HCT116 (cell line): ENCODE measurements at regions not wholly inside any gene's neighbourhood (a gene's known extent, or its start where the extent isn't known, plus 50 kb on each side); places are given as distances from the start of the nearest gene placed in this dataset.

ENCODE experiments used
- ATAC-seq: fragments of 200-7000 bp; cut with Tn5 transposase; 2 replicates; pipeline ENCODE4 v1.9.1; 2020; ENCODE audit warnings: mild to moderate bottlenecking, moderate library complexity
- BruUV-seq: library from RNA; stranded (reverse); fragments of 400-500 nt; replicated peaks from 2 replicates; lab custom pipeline; 2021; lab: Mats Ljungman, UMichigan
- CTCF ChIA-PET: fragments of 300-600 bp; sonication (Branson Sonifier 250); formaldehyde crosslinking; loops from one replicate; lab custom pipeline; 2021; ENCODE audit warnings: antibody characterized with exemption; lab: Charles Lee
- POLR2A ChIA-PET: fragments of 300-600, 350-600 bp; sonication (Branson Sonifier 250); formaldehyde crosslinking; loops from one replicate; lab custom pipeline; 2021; ENCODE audit warnings: antibody characterized with exemption; lab: Charles Lee
- RAD21 ChIA-PET, 2 experiments: fragments of 300-600 bp; sonication (Branson Sonifier 250); formaldehyde crosslinking; loops; one replicate each; lab custom pipeline; 2023; ENCODE audit warnings: low total read pairs in 2 of 2; ENCODE audit not compliant: uncharacterized antibody in 2 of 2, unreplicated experiment in 2 of 2, low non-redundant PET in 1 of 2; lab: Charles Lee
- DNase-seq: peaks from one replicate; pipeline ENCODE4 v3.0.0-alpha.2; 2010; ENCODE audit warnings: low read depth, low spot score
- H2AFZ ChIP-seq: fragments of 200-600 bp; shearing (Covaris generic), sonication (generic); 2 replicates; pipeline ENCODE4 v1.6.1; 2017; ENCODE audit warnings: low read depth, mixed run types, mixed read lengths, antibody characterized with exemption, low read length; ENCODE audit not compliant: poor library complexity, severe bottlenecking
- H3K27ac ChIP-seq: 2 replicates; pipeline ENCODE4 v1.5.1; 2012; ENCODE audit warnings: low read depth, low read length
- H3K27me3 ChIP-seq: fragments of 200-600 bp; sonication (generic); 2 replicates; pipeline ENCODE4 v1.6.1; 2016; ENCODE audit warnings: mixed run types, low read length, mixed read lengths; ENCODE audit not compliant: insufficient read depth
- H3K36me3 ChIP-seq, 2 experiments: fragments of 200-500 bp in 1 of 2; fragments of 200-600 bp in 1 of 2; sonication (Bioruptor generic) in 1 of 2; sonication (generic) in 1 of 2; 2 replicates each; pipeline versions ENCODE4 v1.5.1 to v1.6.1; 2014 to 2016; ENCODE audit warnings: low read length in 2 of 2, inconsistent platforms in 1 of 2, mixed read lengths in 1 of 2, mixed run types in 1 of 2; ENCODE audit not compliant: insufficient read depth in 2 of 2, control insufficient read depth in 1 of 2
- H3K4me1 ChIP-seq, 2 experiments: fragments of 200-600 bp in 1 of 2; sonication (generic) in 1 of 2; 2 replicates each; pipeline versions ENCODE4 v1.5.1 to v1.6.1; 2012 to 2017; ENCODE audit warnings: low read length in 2 of 2, inconsistent platforms in 1 of 2, mild to moderate bottlenecking in 1 of 2, mixed read lengths in 1 of 2, mixed run types in 1 of 2, moderate library complexity in 1 of 2; ENCODE audit not compliant: insufficient read depth in 2 of 2, control insufficient read depth in 1 of 2
- H3K4me2 ChIP-seq: fragments of 200-600 bp; sonication (generic); 2 replicates; pipeline ENCODE4 v1.6.1; 2017; ENCODE audit warnings: mixed run types, low read length, mixed read lengths
- H3K4me3 ChIP-seq, 2 experiments: fragments of 200-600 bp in 1 of 2; sonication (generic) in 1 of 2; replicated peaks in 1 of 2; 2 replicates each; pipeline ENCODE4 v1.5.1; 2011 to 2016; ENCODE audit warnings: low read length in 2 of 2, control low read depth in 1 of 2, low read depth in 1 of 2, mild to moderate bottlenecking in 1 of 2, mixed read lengths in 1 of 2, mixed run types in 1 of 2
- H3K79me2 ChIP-seq: fragments of 200-600 bp; sonication (generic); 2 replicates; pipeline ENCODE4 v1.6.1; 2017; ENCODE audit warnings: mild to moderate bottlenecking, mixed run types, low read length, moderate library complexity, mixed read lengths; ENCODE audit not compliant: insufficient read depth
- H3K9ac ChIP-seq: fragments of 200-600 bp; sonication (generic); 2 replicates; pipeline ENCODE4 v1.6.1; 2016; ENCODE audit warnings: low read length, mixed read lengths
- H3K9me2 ChIP-seq: fragments of 200-600 bp; sonication (generic), shearing (Covaris generic); 2 replicates; pipeline ENCODE4 v1.6.1; 2017; ENCODE audit warnings: mixed run types, mild to moderate bottlenecking, moderate library complexity; ENCODE audit not compliant: insufficient read depth
- H3K9me3 ChIP-seq, 2 experiments: fragments of 200-500 bp in 1 of 2; fragments of 200-600 bp in 1 of 2; sonication (Bioruptor generic) in 1 of 2; sonication (generic) in 1 of 2; 2 replicates each; pipeline ENCODE4 v1.6.1; 2014 to 2017; ENCODE audit warnings: low read length in 2 of 2, mixed read lengths in 2 of 2, inconsistent platforms in 1 of 2, low read depth in 1 of 2, mild to moderate bottlenecking in 1 of 2, mixed run types in 1 of 2, moderate library complexity in 1 of 2; ENCODE audit not compliant: control insufficient read depth in 1 of 2, insufficient read depth in 1 of 2
- H4K20me1 ChIP-seq: fragments of 200-600 bp; sonication (generic), shearing (Covaris generic); 2 replicates; pipeline ENCODE4 v1.6.1; 2017; ENCODE audit warnings: mixed run types, mild to moderate bottlenecking, moderate library complexity; ENCODE audit not compliant: insufficient read depth
- CBX3 ChIP-seq: IDR thresholded peaks from 2 replicates; pipeline ENCODE4 v1.6.1; 2012; ENCODE audit warnings: low read depth
- ELF1 ChIP-seq: IDR thresholded peaks from 2 replicates; pipeline ENCODE4 v1.6.1; 2012; ENCODE audit warnings: low read depth, borderline replicate concordance
- EZH2phosphoT487 ChIP-seq: fragments of 200-600 bp; IDR thresholded peaks from 2 replicates; pipeline ENCODE4 v1.6.1; 2018; ENCODE audit warnings: antibody characterized with exemption, borderline replicate concordance
- JUND ChIP-seq: IDR thresholded peaks from 2 replicates; pipeline ENCODE4 v1.6.1; 2012
- POLR2A ChIP-seq: IDR thresholded peaks from 2 replicates; pipeline ENCODE4 v1.7.0; 2011; ENCODE audit warnings: borderline replicate concordance; ENCODE audit not compliant: insufficient read depth, insufficient read length; ENCODE audit errors: extremely low read depth
- RAD21 ChIP-seq: IDR thresholded peaks from 2 replicates; pipeline ENCODE4 v1.6.1; 2012; ENCODE audit warnings: low read depth, mild to moderate bottlenecking
- SRF ChIP-seq: IDR thresholded peaks from 2 replicates; pipeline ENCODE4 v1.6.1; 2012; ENCODE audit warnings: low read depth
- YY1 ChIP-seq: IDR thresholded peaks from 2 replicates; pipeline ENCODE4 v1.6.1; 2011; ENCODE audit warnings: low read length, low read depth, moderate library complexity, mild to moderate bottlenecking; ENCODE audit not compliant: insufficient replicate concordance; ENCODE audit errors: extremely low read depth
- ZBTB33 ChIP-seq: IDR thresholded peaks from 2 replicates; pipeline ENCODE4 v1.6.1; 2011; ENCODE audit warnings: mild to moderate bottlenecking, low read length, moderate library complexity; ENCODE audit not compliant: insufficient replicate concordance; ENCODE audit errors: extremely low read depth
- intact Hi-C: fragments of 100-400 bp; cut with micrococcal nuclease; formaldehyde crosslinking; loops from 2 replicates; pipeline ENCODE4 v1.10.0; 2022
- TF ChIP-seq, protein P1 (sequence below): IDR thresholded peaks from 2 replicates; pipeline ENCODE4 v1.6.1; 2012; ENCODE audit warnings: low read depth

DNA sequence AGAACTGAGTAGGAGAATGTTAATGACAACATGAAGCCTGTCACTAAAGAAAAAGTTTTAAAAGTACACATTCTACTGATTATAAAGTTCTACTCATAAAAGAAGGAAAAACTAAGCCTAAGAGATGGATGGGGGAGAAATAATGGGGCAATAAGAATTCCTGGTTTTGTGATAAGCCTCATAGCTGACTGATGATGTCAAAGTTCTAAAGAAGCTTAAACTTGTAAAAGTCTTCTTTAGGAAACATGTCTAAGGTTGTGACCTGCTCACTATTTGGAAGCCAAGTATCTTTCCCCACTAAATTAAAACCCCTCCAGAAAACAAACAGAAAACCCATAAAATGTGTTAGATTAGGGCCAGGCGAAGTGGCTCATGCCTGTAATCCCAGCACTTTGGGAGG is 232.9 kb upstream of the GIMD1 start:
- no peaks in the 10 kb centered on the region for H3K36me3 ChIP-seq
- no peak overlapping the region for H3K9ac ChIP-seq
- TF ChIP-seq, protein P1, sequence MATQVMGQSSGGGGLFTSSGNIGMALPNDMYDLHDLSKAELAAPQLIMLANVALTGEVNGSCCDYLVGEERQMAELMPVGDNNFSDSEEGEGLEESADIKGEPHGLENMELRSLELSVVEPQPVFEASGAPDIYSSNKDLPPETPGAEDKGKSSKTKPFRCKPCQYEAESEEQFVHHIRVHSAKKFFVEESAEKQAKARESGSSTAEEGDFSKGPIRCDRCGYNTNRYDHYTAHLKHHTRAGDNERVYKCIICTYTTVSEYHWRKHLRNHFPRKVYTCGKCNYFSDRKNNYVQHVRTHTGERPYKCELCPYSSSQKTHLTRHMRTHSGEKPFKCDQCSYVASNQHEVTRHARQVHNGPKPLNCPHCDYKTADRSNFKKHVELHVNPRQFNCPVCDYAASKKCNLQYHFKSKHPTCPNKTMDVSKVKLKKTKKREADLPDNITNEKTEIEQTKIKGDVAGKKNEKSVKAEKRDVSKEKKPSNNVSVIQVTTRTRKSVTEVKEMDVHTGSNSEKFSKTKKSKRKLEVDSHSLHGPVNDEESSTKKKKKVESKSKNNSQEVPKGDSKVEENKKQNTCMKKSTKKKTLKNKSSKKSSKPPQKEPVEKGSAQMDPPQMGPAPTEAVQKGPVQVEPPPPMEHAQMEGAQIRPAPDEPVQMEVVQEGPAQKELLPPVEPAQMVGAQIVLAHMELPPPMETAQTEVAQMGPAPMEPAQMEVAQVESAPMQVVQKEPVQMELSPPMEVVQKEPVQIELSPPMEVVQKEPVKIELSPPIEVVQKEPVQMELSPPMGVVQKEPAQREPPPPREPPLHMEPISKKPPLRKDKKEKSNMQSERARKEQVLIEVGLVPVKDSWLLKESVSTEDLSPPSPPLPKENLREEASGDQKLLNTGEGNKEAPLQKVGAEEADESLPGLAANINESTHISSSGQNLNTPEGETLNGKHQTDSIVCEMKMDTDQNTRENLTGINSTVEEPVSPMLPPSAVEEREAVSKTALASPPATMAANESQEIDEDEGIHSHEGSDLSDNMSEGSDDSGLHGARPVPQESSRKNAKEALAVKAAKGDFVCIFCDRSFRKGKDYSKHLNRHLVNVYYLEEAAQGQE = no peak
- TF ChIP-seq EZH2phosphoT487 = no peak
- no peak for TF ChIP-seq RAD21
- TF ChIP-seq JUND = no peak
- no peak for TF ChIP-seq ZBTB33
- no peak for TF ChIP-seq YY1
- TF ChIP-seq POLR2A = no peak
- no peak for TF ChIP-seq CBX3
- no peak for TF ChIP-seq ELF1
- TF ChIP-seq SRF = no peak
- no peaks in the 10 kb centered on the region for H3K4me1 ChIP-seq
- ATAC-seq = no peak
- intact Hi-C loops = no loop called here
- no TSS peak for BruUV-seq
- no peak overlapping the region for H3K4me2 ChIP-seq
- H4K20me1 ChIP-seq = no peaks in the 10 kb centered on the region
- H3K27me3 ChIP-seq = no peaks in the 10 kb centered on the region
- ChIA-PET RAD21 (no interaction called here), CTCF (no interaction called here), POLR2A (no interaction called here)
- H3K27ac ChIP-seq = no peak overlapping the region
- DNase-seq = no peak
- no peaks in the 10 kb centered on the region for H3K9me2 ChIP-seq
- H3K9me3 ChIP-seq = no peaks in the 10 kb centered on the region
- H3K79me2 ChIP-seq = no peaks in the 10 kb centered on the region
- H2AFZ ChIP-seq = no peak overlapping the region
- no peak overlapping the region for H3K4me3 ChIP-seq
